NCI-H748 (cell line): ENCODE measurements at regions not wholly inside any gene's neighbourhood (a gene's known extent, or its start where the extent isn't known, plus 50 kb on each side); places are given as distances from the start of the nearest gene placed in this dataset.
A peak's percentile ranks its signal among the peaks of the same experiment; 100 is the strongest.
"Not testable (repeated sequence)": the region's sequence is repeated elsewhere in the genome, so short reads cannot be mapped to it uniquely, and the experiment has no call there.

ENCODE experiments used
- DNase-seq: peaks from one replicate; lab custom pipeline; 2025; ENCODE audit not compliant: unreplicated experiment; lab: John Stamatoyannopoulos, UW

DNA sequence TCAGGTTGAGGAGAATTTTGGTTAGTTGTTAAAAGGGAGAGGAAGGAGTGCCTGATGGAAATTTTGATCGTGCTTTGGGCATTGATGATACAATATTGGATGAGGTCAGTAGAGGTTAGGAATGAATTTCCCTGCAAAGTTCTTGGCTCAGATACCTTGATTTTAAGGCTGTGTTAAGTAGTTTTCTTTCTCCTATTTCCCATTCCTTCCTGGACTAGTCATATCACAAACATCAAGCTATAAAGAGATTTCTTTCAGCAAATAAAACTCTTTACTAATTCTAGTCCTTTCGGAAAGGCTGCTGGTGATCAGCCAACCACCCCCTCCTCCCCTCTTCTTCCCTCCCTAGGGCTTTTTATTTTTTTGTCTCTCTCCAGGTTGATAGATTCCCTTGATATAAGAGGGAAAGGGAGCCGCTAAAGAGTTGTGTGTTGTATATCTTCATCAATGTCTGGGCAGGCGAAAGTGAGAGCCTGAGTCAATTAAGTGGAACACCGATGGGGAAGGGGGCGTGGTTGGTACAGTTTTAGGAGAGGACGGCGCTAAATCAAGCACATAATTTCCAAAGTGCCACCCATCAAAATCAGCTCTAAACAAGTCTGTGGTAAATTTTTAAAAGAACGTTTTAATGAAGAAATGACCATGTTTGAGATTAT lies 100.1 kb upstream of the PLXNA2 start:
- peak; percentile 10 for DNase-seq

- DNase-seq: no peak
Measured at GRCh38 chr1:208347191-208347590, 103.0 kb upstream of the PLXNA2 start.

GRCh38 chr1:208349694-208350330 lies 105.6 kb upstream of the PLXNA2 start:
- DNase-seq: peak; percentile 90

GRCh38 chr1:208350815-208351214 lies 106.6 kb upstream of the PLXNA2 start:
- no peak for DNase-seq

GRCh38 chr1:208351838-208352237 lies 107.7 kb upstream of the PLXNA2 start:
- no peak for DNase-seq

DNA sequence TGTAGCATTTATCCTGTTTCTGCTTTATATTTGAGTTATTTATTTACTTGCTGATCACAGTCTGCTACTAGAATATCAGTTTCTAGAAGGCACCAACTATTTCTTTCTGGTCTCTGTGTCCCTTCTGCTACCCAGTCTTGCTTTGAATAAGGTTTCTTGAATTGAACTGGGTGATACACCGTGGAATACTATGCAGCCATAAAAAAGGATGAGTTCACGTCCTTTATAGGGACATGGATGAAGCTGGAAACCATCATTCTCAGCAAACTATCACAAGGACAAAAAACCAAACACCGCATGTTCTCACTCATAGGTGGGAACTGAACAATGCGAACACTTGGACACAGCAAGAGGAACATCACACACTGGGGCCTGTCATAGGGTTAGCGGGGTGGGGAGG lies 109.6 kb upstream of the PLXNA2 start:
- not testable (repeated sequence) for DNase-seq

- no peak for DNase-seq
Measured at GRCh38 chr1:208357644-208358507, 113.7 kb upstream of the PLXNA2 start.

GRCh38 chr1:208358651-208359050 lies 114.5 kb upstream of the PLXNA2 start:
- DNase-seq: no peak

- no peak for DNase-seq
Measured at GRCh38 chr1:208362011-208362410, 117.8 kb upstream of the PLXNA2 start.

DNA sequence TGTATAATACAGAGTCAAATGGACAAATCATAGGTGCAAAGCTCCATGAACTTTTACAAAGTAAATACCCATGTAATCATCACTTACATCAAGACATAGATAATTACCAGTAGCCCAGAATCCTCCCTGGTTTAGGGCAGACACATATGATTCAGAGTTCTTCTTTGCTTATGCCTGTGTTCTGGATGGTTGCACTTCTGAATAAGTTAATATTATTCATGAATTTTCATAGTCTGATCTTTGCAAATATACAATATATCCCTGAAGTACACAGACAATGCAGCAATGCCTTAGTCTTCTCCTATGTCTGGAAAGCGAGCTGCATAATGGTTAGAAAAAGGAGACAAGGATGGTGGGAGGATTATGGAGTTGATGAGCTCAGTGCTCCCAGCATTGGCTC lies 122.4 kb upstream of the PLXNA2 start:
- no peak for DNase-seq

GRCh38 chr1:208369045-208369444 lies 124.9 kb upstream of the PLXNA2 start:
- no peak for DNase-seq

- no peak for DNase-seq
Measured at GRCh38 chr1:208369658-208370057, 125.5 kb upstream of the PLXNA2 start.

DNA sequence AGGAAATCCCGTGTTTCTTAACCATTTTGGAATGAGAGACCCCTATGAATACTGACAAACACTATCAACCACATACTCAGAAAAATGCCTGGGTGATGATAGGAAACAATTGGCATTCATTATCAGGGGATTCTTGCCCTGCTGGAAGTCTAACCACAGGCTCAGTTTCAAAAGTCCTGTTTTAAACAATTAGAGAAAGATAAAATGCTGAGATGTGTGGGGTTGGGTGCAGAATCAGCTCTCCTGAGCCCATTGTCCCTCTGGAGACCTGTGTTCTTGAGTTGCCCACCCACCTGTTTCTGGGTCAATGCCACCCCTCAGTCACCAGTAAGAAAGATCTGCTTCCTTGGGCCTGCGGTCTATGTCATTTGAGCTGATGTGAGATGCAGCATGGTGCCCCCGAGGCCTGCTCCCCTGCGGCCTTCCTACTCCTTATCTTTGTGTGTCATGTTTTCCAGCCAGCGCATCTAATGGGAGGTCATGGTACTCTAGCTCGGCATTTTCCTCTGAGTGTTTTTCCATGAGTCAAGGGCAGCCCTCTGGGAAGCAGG lies 130.3 kb upstream of the PLXNA2 start:
- no peak for DNase-seq

GRCh38 chr1:208381481-208381880 lies 137.3 kb upstream of the PLXNA2 start:
- DNase-seq: no peak

GRCh38 chr1:208387908-208388811 lies 144.0 kb upstream of the PLXNA2 start:
- DNase-seq: peak; percentile 91

DNA sequence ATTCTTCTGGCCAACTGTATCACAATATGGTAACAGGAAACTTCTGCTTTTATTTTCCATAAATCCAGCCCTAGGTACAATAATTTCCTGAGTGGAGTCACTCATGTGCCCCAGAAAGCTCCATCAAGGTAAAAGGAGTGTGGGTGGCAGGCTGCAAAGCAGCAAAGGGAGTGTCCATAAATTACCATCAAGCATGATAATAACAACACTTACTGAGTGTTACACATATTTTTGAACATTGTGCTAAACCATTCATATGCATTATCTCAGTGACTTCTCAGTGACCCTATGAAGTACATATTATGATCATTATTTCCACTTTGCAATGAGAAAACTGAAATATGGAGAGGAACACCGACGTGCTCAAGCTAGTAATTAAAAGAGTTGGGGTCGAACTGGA lies 149.2 kb upstream of the PLXNA2 start:
- no peak for DNase-seq

DNA sequence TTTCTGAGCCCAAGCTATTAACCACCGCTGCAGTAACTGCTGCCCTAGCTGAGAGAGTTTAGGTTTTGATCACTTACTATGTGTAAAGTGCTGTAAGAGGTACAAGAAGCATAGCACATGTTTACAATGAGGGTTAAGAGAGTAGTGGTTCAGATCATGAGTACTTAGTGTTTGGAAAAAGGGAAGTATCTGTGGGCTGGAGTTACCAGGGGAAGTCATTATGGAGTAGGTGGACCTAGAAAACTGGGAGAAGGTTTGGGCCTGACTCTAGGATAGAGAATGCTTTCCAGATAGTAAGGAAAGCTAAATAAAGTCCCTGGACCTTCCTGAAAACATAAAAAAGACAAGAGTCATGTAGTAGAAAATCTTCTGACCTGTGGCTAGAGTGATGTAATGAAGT lies 149.6 kb upstream of the PLXNA2 start:
- no peak for DNase-seq

GRCh38 chr1:208397286-208397685 lies 153.1 kb upstream of the PLXNA2 start:
- DNase-seq: no peak

GRCh38 chr1:208405014-208405413 lies 160.8 kb upstream of the PLXNA2 start:
- DNase-seq: no peak

GRCh38 chr1:208409176-208409575 lies 165.0 kb upstream of the PLXNA2 start:
- no peak for DNase-seq

GRCh38 chr1:208410409-208410808 lies 166.2 kb upstream of the PLXNA2 start:
- DNase-seq: no peak
